ENCODE measurements at regions not wholly inside any gene's neighbourhood (a gene's known extent, or its start where the extent isn't known, plus 50 kb on each side); places are given as distances from the start of the nearest gene placed in this dataset.
"Not testable (repeated sequence)": the region's sequence is repeated elsewhere in the genome, so short reads cannot be mapped to it uniquely, and the experiment has no call there.

- not testable (repeated sequence) for DNase-seq
These were observed 337.5 kb downstream of the PREX1 start for GRCh38 chr20:48490341-48490740.

GRCh38 chr20:48489656-48490055 is 338.1 kb downstream of the PREX1 start:
- no peak for DNase-seq

GRCh38 chr20:48489046-48489463 is 338.7 kb downstream of the PREX1 start:
- no peak for DNase-seq

- DNase-seq: not testable (repeated sequence)
These were observed 339.3 kb downstream of the PREX1 start for GRCh38 chr20:48488334-48489034.

GRCh38 chr20:48486065-48486464 is 341.7 kb downstream of the PREX1 start:
- no peak for DNase-seq

- DNase-seq: not testable (repeated sequence)
These were observed 342.6 kb downstream of the PREX1 start for GRCh38 chr20:48485153-48485552.

- no peak for DNase-seq
These were observed 344.3 kb downstream of the PREX1 start for GRCh38 chr20:48483334-48484066.

GRCh38 chr20:48482790-48483189 is 345.0 kb downstream of the PREX1 start:
- no peak for DNase-seq

- DNase-seq: no peak
These were observed 347.5 kb downstream of the PREX1 start for GRCh38 chr20:48480216-48480772.

GRCh38 chr20:48478806-48479585 is 348.8 kb downstream of the PREX1 start:
- DNase-seq: no peak

- no peak for DNase-seq
These were observed 349.4 kb downstream of the PREX1 start for GRCh38 chr20:48478370-48478769.

- DNase-seq: no peak
These were observed 350.9 kb downstream of the PREX1 start for GRCh38 chr20:48476854-48477253.

- DNase-seq: no peak
These were observed 353.8 kb downstream of the PREX1 start for GRCh38 chr20:48474022-48474421.

- no peak for DNase-seq
These were observed 355.9 kb downstream of the PREX1 start for GRCh38 chr20:48471759-48472408.

- DNase-seq: no peak
These were observed 356.6 kb downstream of the PREX1 start for GRCh38 chr20:48471176-48471575.

- DNase-seq: no peak
These were observed 357.7 kb downstream of the PREX1 start for GRCh38 chr20:48470141-48470540.

GRCh38 chr20:48469026-48469425 is 358.8 kb downstream of the PREX1 start:
- no peak for DNase-seq

GRCh38 chr20:48468571-48468970 is 359.2 kb downstream of the PREX1 start:
- no peak for DNase-seq

- DNase-seq: peak in 1 of 6 experiments; percentile 2
These were observed 360.2 kb downstream of the PREX1 start for GRCh38 chr20:48467622-48468021.

GRCh38 chr20:48465271-48465670 is 362.5 kb downstream of the PREX1 start:
- no peak for DNase-seq

GRCh38 chr20:48463916-48464315 is 363.9 kb downstream of the PREX1 start:
- DNase-seq: no peak

GRCh38 chr20:48463096-48463720 is 364.6 kb downstream of the PREX1 start:
- no peak for DNase-seq

All from stimulated activated naive CD4-positive, alpha-beta T cell (primary cell).